IMR-90 (cell line): ENCODE measurements at regions not wholly inside any gene's neighbourhood (a gene's known extent, or its start where the extent isn't known, plus 50 kb on each side); places are given as distances from the start of the nearest gene placed in this dataset.

Experiments used
- ATAC-seq: fragments of 200-7000 bp; cut with Tn5 transposase; 2 replicates; pipeline ENCODE4 v1.9.1; 2020; ENCODE audit warnings: low read depth, mild to moderate bottlenecking, moderate library complexity
- BruUV-seq: library from RNA; stranded (reverse); fragments of 400-500 nt; replicated peaks from 2 replicates; lab custom pipeline; 2021; lab: Mats Ljungman, UMichigan
- CTCF ChIA-PET: fragments of 300-600 bp; formaldehyde crosslinking; extraction: SDS; loops from one replicate; lab custom pipeline; 2021; ENCODE audit warnings: antibody characterized with exemption; lab: Yijun Ruan, JAX
- POLR2A ChIA-PET: fragments of 300-600 bp; sonication (Branson Sonifier 250); formaldehyde crosslinking; loops from one replicate; lab custom pipeline; 2022; ENCODE audit warnings: antibody characterized with exemption; ENCODE audit not compliant: unreplicated experiment; lab: Charles Lee
- DNase-seq: peaks from one replicate; pipeline ENCODE4 v3.0.0; 2013
- H2AFZ ChIP-seq: replicated peaks from 2 replicates; pipeline ENCODE3; 2013; ENCODE audit warnings: low read length, mild to moderate bottlenecking; ENCODE audit not compliant: poor library complexity
- H2AK5ac ChIP-seq: 2 replicates; pipeline ENCODE4 v1.6.1; 2013; ENCODE audit warnings: low read depth, low read length, inconsistent platforms
- H2AK9ac ChIP-seq: replicated peaks from 2 replicates; pipeline ENCODE3; 2013; ENCODE audit warnings: mild to moderate bottlenecking, low read depth, low read length, moderate library complexity; ENCODE audit not compliant: poor library complexity
- H2BK120ac ChIP-seq: 2 replicates; pipeline ENCODE4 v1.6.1; 2013; ENCODE audit warnings: low read depth, low read length, inconsistent platforms
- H2BK15ac ChIP-seq: 3 replicates; pipeline ENCODE4 v1.6.1; 2013; ENCODE audit warnings: low read depth, low read length, inconsistent platforms
- H2BK20ac ChIP-seq: 2 replicates; pipeline ENCODE4 v1.6.1; 2013; ENCODE audit warnings: low read depth, mild to moderate bottlenecking, inconsistent platforms, low read length, moderate library complexity
- H2BK5ac ChIP-seq: 2 replicates; pipeline ENCODE4 v1.6.1; 2013; ENCODE audit warnings: mild to moderate bottlenecking, low read depth, low read length, inconsistent platforms; ENCODE audit not compliant: poor library complexity, severe bottlenecking
- H3K14ac ChIP-seq: replicated peaks from 2 replicates; pipeline ENCODE4 v1.6.1; 2013; ENCODE audit warnings: low read depth, low read length, inconsistent platforms
- H3K18ac ChIP-seq: 2 replicates; pipeline ENCODE4 v1.6.1; 2013; ENCODE audit warnings: low read depth, low read length, control low read depth
- H3K23ac ChIP-seq: 2 replicates; pipeline ENCODE4 v1.6.1; 2013; ENCODE audit warnings: low read depth, low read length, inconsistent platforms
- H3K27ac ChIP-seq: 2 replicates; pipeline ENCODE4 v1.5.1; 2013; ENCODE audit warnings: mild to moderate bottlenecking, control low read depth, low read length; ENCODE audit not compliant: insufficient read depth
- H3K27me3 ChIP-seq: 2 replicates; pipeline ENCODE4 v1.6.1; 2013; ENCODE audit warnings: low read length; ENCODE audit not compliant: control insufficient read depth, insufficient read depth
- H3K36me3 ChIP-seq: 2 replicates; pipeline ENCODE4 v1.6.1; 2013; ENCODE audit warnings: low read length, mixed read lengths; ENCODE audit not compliant: control insufficient read depth, insufficient read depth
- H3K4ac ChIP-seq: 2 replicates; pipeline ENCODE4 v1.6.1; 2013; ENCODE audit warnings: low read depth, low read length, inconsistent platforms
- H3K4me1 ChIP-seq: 2 replicates; pipeline ENCODE4 v1.6.1; 2013; ENCODE audit warnings: low read length, mixed read lengths; ENCODE audit not compliant: control insufficient read depth, insufficient read depth
- H3K4me2 ChIP-seq: 2 replicates; pipeline ENCODE4 v1.6.1; 2013; ENCODE audit warnings: low read depth, mild to moderate bottlenecking, control low read depth, low read length, moderate library complexity
- H3K4me3 ChIP-seq: 2 replicates; pipeline ENCODE4 v1.5.1; 2013; ENCODE audit warnings: low read depth, mild to moderate bottlenecking, control low read depth, low read length, moderate library complexity; ENCODE audit not compliant: insufficient read depth
- H3K56ac ChIP-seq: 2 replicates; pipeline ENCODE4 v1.6.1; 2013; ENCODE audit warnings: low read length, inconsistent platforms; ENCODE audit not compliant: insufficient read depth; ENCODE audit errors: extremely low read depth
- H3K79me1 ChIP-seq, 2 experiments: 2 replicates each; pipeline ENCODE4 v1.6.1; 2013; ENCODE audit warnings: low read length in 2 of 2, inconsistent platforms in 1 of 2, low read depth in 1 of 2
- H3K9ac ChIP-seq: 2 replicates; pipeline ENCODE4 v1.6.1; 2013; ENCODE audit warnings: low read depth, low read length, control low read depth
- H3K9me1 ChIP-seq: 2 replicates; pipeline ENCODE4 v1.6.1; 2013; ENCODE audit warnings: low read length, inconsistent platforms; ENCODE audit not compliant: insufficient read depth
- H3K9me3 ChIP-seq: 2 replicates; pipeline ENCODE4 v1.6.1; 2013; ENCODE audit warnings: low read length; ENCODE audit not compliant: control insufficient read depth, insufficient read depth
- H4K20me1 ChIP-seq: 2 replicates; pipeline ENCODE4 v1.6.1; 2013; ENCODE audit warnings: low read length, inconsistent platforms; ENCODE audit not compliant: insufficient read depth
- H4K5ac ChIP-seq: 2 replicates; pipeline ENCODE4 v1.6.1; 2013; ENCODE audit warnings: mild to moderate bottlenecking, low read depth, low read length, control low read depth
- H4K8ac ChIP-seq, 2 experiments: 2 replicates each; pipeline ENCODE4 v1.6.1; 2013; ENCODE audit warnings: low read depth in 2 of 2, low read length in 2 of 2, control low read depth in 1 of 2, inconsistent platforms in 1 of 2
- H4K91ac ChIP-seq: 2 replicates; pipeline ENCODE4 v1.6.1; 2013; ENCODE audit warnings: low read depth, low read length, inconsistent platforms; ENCODE audit not compliant: insufficient read depth
- BHLHE40 ChIP-seq: fragments of 150-350 bp; IDR thresholded peaks from 2 replicates; pipeline ENCODE4 v1.6.1; 2016; ENCODE audit warnings: mild to moderate bottlenecking, low read depth, low read length
- CEBPB ChIP-seq: IDR thresholded peaks from 2 replicates; pipeline ENCODE4 v1.6.1; 2012; ENCODE audit warnings: low read depth, low read length, improper control_type of control experiment
- CHD1 ChIP-seq: IDR thresholded peaks from 2 replicates; pipeline ENCODE4 v1.6.1; 2012; ENCODE audit warnings: low read depth, low read length, improper control_type of control experiment
- CTCF ChIP-seq: conservative IDR thresholded peaks from 2 replicates; pipeline ENCODE4 v1.5.1; 2012; ENCODE audit warnings: mild to moderate bottlenecking, low read depth, low read length, improper control_type of control experiment
- ELK1 ChIP-seq: fragments of 150-350 bp; IDR thresholded peaks from 2 replicates; pipeline ENCODE4 v1.6.1; 2016; ENCODE audit warnings: low read depth, mild to moderate bottlenecking, low read length, moderate library complexity, borderline replicate concordance
- FOS ChIP-seq: fragments of 150-350 bp; IDR thresholded peaks from 2 replicates; pipeline ENCODE4 v1.6.1; 2016; ENCODE audit warnings: low read depth, low read length
- MAFK ChIP-seq: IDR thresholded peaks from 2 replicates; pipeline ENCODE4 v1.6.1; 2012; ENCODE audit warnings: low read depth, low read length, improper control_type of control experiment
- MAZ ChIP-seq: IDR thresholded peaks from 2 replicates; pipeline ENCODE4 v1.6.1; 2012; ENCODE audit warnings: low read depth, mild to moderate bottlenecking, low read length, improper control_type of control experiment, moderate library complexity, borderline replicate concordance
- MXI1 ChIP-seq: IDR thresholded peaks from 2 replicates; pipeline ENCODE4 v1.6.1; 2012; ENCODE audit warnings: low read depth, mild to moderate bottlenecking, low read length, moderate library complexity, borderline replicate concordance
- NFE2L2 ChIP-seq: fragments of 150-350 bp; IDR thresholded peaks from 2 replicates; pipeline ENCODE4 v1.6.1; 2016; ENCODE audit warnings: low read depth, mild to moderate bottlenecking, low read length
- POLR2A ChIP-seq: IDR thresholded peaks from 2 replicates; pipeline ENCODE4 v1.6.1; 2012; ENCODE audit warnings: mild to moderate bottlenecking, low read depth, low read length
- RAD21 ChIP-seq: IDR thresholded peaks from 2 replicates; pipeline ENCODE4 v1.6.1; 2012; ENCODE audit warnings: low read length, improper control_type of control experiment
- RCOR1 ChIP-seq: IDR thresholded peaks from 2 replicates; pipeline ENCODE4 v1.6.1; 2012; ENCODE audit warnings: mild to moderate bottlenecking, low read length, improper control_type of control experiment; ENCODE audit not compliant: insufficient replicate concordance
- RFX5 ChIP-seq: IDR thresholded peaks from 2 replicates; pipeline ENCODE4 v1.8.0; 2012; ENCODE audit warnings: low read depth, mild to moderate bottlenecking, low read length, moderate library complexity
- SMC3 ChIP-seq: fragments of 150-350 bp; IDR thresholded peaks from 2 replicates; pipeline ENCODE4 v1.6.1; 2016; ENCODE audit warnings: low read depth, mild to moderate bottlenecking, antibody characterized with exemption, low read length, moderate library complexity
- USF2 ChIP-seq: fragments of 150-350 bp; IDR thresholded peaks from 2 replicates; pipeline ENCODE4 v1.6.1; 2017; ENCODE audit warnings: mild to moderate bottlenecking, antibody characterized with exemption, low read length, low read depth
- WGBS, 2 experiments: methylation state at CpG; one replicate each; pipeline versions ENCODE4 v1.1.5 to v1.1.7; 2013; ENCODE audit warnings: missing lambda C conversion rate in 2 of 2; ENCODE audit not compliant: insufficient read length in 1 of 2; ENCODE audit errors: extremely low coverage in 2 of 2; 5-methylcytosine and 5-hydroxymethylcytosine counted together
- dilution Hi-C: fragments of 300-500 bp; cut with HindIII; formaldehyde crosslinking; loops from one replicate; pipeline ENCODE4 v1.14.3; 2018; ENCODE audit warnings: low sequenced_read_pairs; ENCODE audit not compliant: unreplicated experiment
- in situ Hi-C: fragments of 300-500 bp; cut with MboI; formaldehyde crosslinking; loops from 3 replicates; pipeline ENCODE4 v1.14.3; 2019; ENCODE audit warnings: low sequenced_read_pairs, inconsistent platforms, mixed read lengths
- intact Hi-C: fragments of 100-400 bp; cut with micrococcal nuclease; formaldehyde crosslinking; loops from 2 replicates; pipeline ENCODE4 v1.10.0; 2022

- no peak overlapping the region for H2BK20ac ChIP-seq
- H3K79me1 ChIP-seq: no peaks in the 10 kb centered on the region
- H2AFZ ChIP-seq: no peak overlapping the region
- POLR2A ChIA-PET: no interaction called here
- H3K27me3 ChIP-seq: no peaks in the 10 kb centered on the region
- no peak overlapping the region for H3K9ac ChIP-seq
- CTCF ChIA-PET: no interaction called here
- no peak overlapping the region for H3K27ac ChIP-seq
- WGBS, 2 experiments: 65% methylated on average over 16 of the region's 20 CpGs; no CpG with 5 or more reads in 1 of the 2 experiments
- H4K91ac ChIP-seq: no peak overlapping the region
- H3K18ac ChIP-seq: no peak overlapping the region
- no peaks in the 10 kb centered on the region for H3K36me3 ChIP-seq
- H2AK5ac ChIP-seq: no peak overlapping the region
- H3K4me3 ChIP-seq: no peak overlapping the region
- no peak overlapping the region for H4K8ac ChIP-seq
- no peak overlapping the region for H3K14ac ChIP-seq
- H2BK120ac ChIP-seq: no peak overlapping the region
- H3K56ac ChIP-seq: no peak overlapping the region
- H3K4ac ChIP-seq: no peak overlapping the region
- no peak overlapping the region for H3K4me2 ChIP-seq
- no peak overlapping the region for H2BK5ac ChIP-seq
- DNase-seq: no peak
- H3K23ac ChIP-seq: no peak overlapping the region
- H2BK15ac ChIP-seq: no peak overlapping the region
- ATAC-seq: no peak
- no peaks in the 10 kb centered on the region for H3K4me1 ChIP-seq
- TF ChIP-seq MXI1 (no peak), MAFK (no peak), SMC3 (no peak), FOS (no peak), BHLHE40 (no peak), CHD1 (no peak), NFE2L2 (no peak), MAZ (no peak), CEBPB (no peak), ELK1 (no peak), RFX5 (no peak), POLR2A (no peak), RCOR1 (no peak), CTCF (no peak), USF2 (no peak), RAD21 (no peak)
- in situ Hi-C loops (no loop called here), intact Hi-C loops (no loop called here), dilution Hi-C loops (no loop called here)
- no TSS peak for BruUV-seq
- no peaks in the 10 kb centered on the region for H4K20me1 ChIP-seq
- no peak overlapping the region for H2AK9ac ChIP-seq
- H3K9me3 ChIP-seq: peaks cover 27% of the 10 kb centered on the region
- no peaks in the 10 kb centered on the region for H3K9me1 ChIP-seq
- H4K5ac ChIP-seq: no peak overlapping the region
Measured at GRCh38 chr11:134654161-134654915, 242.3 kb upstream of the B3GAT1 start.
